ENCODE measurements at regions not wholly inside any gene's neighbourhood (a gene's known extent, or its start where the extent isn't known, plus 50 kb on each side); places are given as distances from the start of the nearest gene placed in this dataset.

GRCh38 chr18:29169599-29169998 is 992.7 kb upstream of the CDH2 start:
- no peak overlapping the region for H2BK5ac ChIP-seq (ENCODE audit: low read depth, low read length)
- no peak overlapping the region for H3K23ac ChIP-seq (ENCODE audit: insufficient read length)
- no peak overlapping the region for H2BK20ac ChIP-seq (ENCODE audit: low read length)
- H3K14ac ChIP-seq (ENCODE audit: insufficient read length): no peak overlapping the region
- H4K5ac ChIP-seq (ENCODE audit: insufficient read length, low read depth, low read length): no peak overlapping the region
- H4K8ac ChIP-seq (ENCODE audit: extremely low read depth, insufficient read depth, low read length): no peak overlapping the region
- no peak overlapping the region for H3K4me3 ChIP-seq (ENCODE audit: extremely low read depth in 1 of 4, insufficient read depth in 2 of 4, low read depth in 3 of 4, low read length in 4 of 4)
- H3K9ac ChIP-seq (replicated peaks in 1 of 4; ENCODE audit: extremely low read depth in 1 of 4, low read depth in 3 of 4, low read length in 3 of 4): no peak overlapping the region
- H3K79me1 ChIP-seq (ENCODE audit: low read depth, low read length): no peaks in the 10 kb centered on the region
- no peak overlapping the region for H2AFZ ChIP-seq (ENCODE audit: low read length)
- H2BK120ac ChIP-seq (replicated peaks; ENCODE audit: low read depth, low read length): no peak overlapping the region
- no peak overlapping the region for H3K4me2 ChIP-seq (ENCODE audit: insufficient read depth in 1 of 2, low read depth in 2 of 2, low read length in 2 of 2)
- H3K27ac ChIP-seq (ENCODE audit: low read depth, low read length): no peak overlapping the region
- H3K4me1 ChIP-seq (replicated peaks in 1 of 4; ENCODE audit: control insufficient read depth in 3 of 4, insufficient read depth in 4 of 4, low read length in 3 of 4): peaks cover 0 to 3% (median 0%) of the 10 kb centered on the region in 4 experiments; a peak in 1 of 7 replicates
- H3K27me3 ChIP-seq (replicated peaks in 1 of 4; ENCODE audit: control insufficient read depth in 3 of 4, extremely low read depth in 1 of 4, insufficient read depth in 3 of 4, low read length in 3 of 4): no peaks in the 10 kb centered on the region
- FAIRE-seq (no peak), DNase-seq (ENCODE audit: low read depth in 1 of 2, low spot score in 2 of 2) (no peak)
- no peak overlapping the region for H2AK5ac ChIP-seq (ENCODE audit: low read depth, low read length)
- POLR2A ChIA-PET (ENCODE audit: partially characterized antibody): no interaction called here
- no peaks in the 10 kb centered on the region for H3K23me2 ChIP-seq (ENCODE audit: low read depth, low read length)
- H3K36me3 ChIP-seq (ENCODE audit: control insufficient read depth in 2 of 4, insufficient read depth in 4 of 4, low read length in 3 of 4): no peaks in the 10 kb centered on the region
- H2BK12ac ChIP-seq (ENCODE audit: low read depth, low read length): no peak overlapping the region
- no peaks in the 10 kb centered on the region for H4K20me1 ChIP-seq (replicated peaks in 1 of 2; ENCODE audit: control insufficient read depth in 1 of 2, insufficient read depth in 2 of 2, low read length in 2 of 2)
- no peaks in the 10 kb centered on the region for H3K9me3 ChIP-seq (ENCODE audit: insufficient read depth in 2 of 2, low read depth in 1 of 2, low read length in 1 of 2)
- H2BK15ac ChIP-seq (ENCODE audit: low read length): no peak overlapping the region
- H3K18ac ChIP-seq (ENCODE audit: extremely low read depth, low read length): no peak overlapping the region
- CTCF ChIA-PET (ENCODE audit: partially characterized antibody): no interaction called here
- no peaks in the 10 kb centered on the region for H3K79me2 ChIP-seq (ENCODE audit: control insufficient read depth in 1 of 2, insufficient read depth in 2 of 2, low read length in 2 of 2)
- H4K91ac ChIP-seq (replicated peaks; ENCODE audit: insufficient read length, low read length): no peak overlapping the region
- no peak overlapping the region for H3K56ac ChIP-seq (replicated peaks; ENCODE audit: insufficient read length, low read depth, low read length)
- no peak overlapping the region for H3K4ac ChIP-seq (replicated peaks; ENCODE audit: insufficient read length, low read depth, low read length)
- TF ChIP-seq EP300 (IDR thresholded peaks at IDR 0.05; ENCODE audit: borderline replicate concordance in 1 of 2, low read depth in 2 of 2, low read length in 2 of 2) (no peak), SIX5 (IDR thresholded peaks at IDR 0.05; ENCODE audit: low read depth, low read length) (no peak), TCF12 (IDR thresholded peaks at IDR 0.05; ENCODE audit: low read depth, low read length) (no peak), RAD21 (IDR thresholded peaks at IDR 0.05 in 1 of 2, conservative IDR thresholded peaks at IDR 0.05 in 1 of 2; ENCODE audit: low read depth in 2 of 2, low read length in 2 of 2) (no peak), CTCF (IDR thresholded peaks at IDR 0.05; ENCODE audit: control extremely low read depth in 1 of 3, insufficient read depth in 1 of 3, low read depth in 1 of 3, low read length in 3 of 3) (no peak), SP4 (IDR thresholded peaks at IDR 0.05; ENCODE audit: low read length) (no peak)
